Prostate gland (tissue), 2 donors: ENCODE measurements at regions not wholly inside any gene's neighbourhood (a gene's known extent, or its start where the extent isn't known, plus 50 kb on each side); places are given as distances from the start of the nearest gene placed in this dataset.

ENCODE experiments used
- DNase-seq: peaks from one replicate; pipeline ENCODE4 v3.0.0-alpha.2; 2019; ENCODE audit warnings: low spot score
- H3K27ac ChIP-seq, 2 donors: fragments of 200-600 bp; sonication (generic); 2 replicates each; pipeline ENCODE4 v1.5.1; 2017 to 2019
- H3K27me3 ChIP-seq: fragments of 200-600 bp; sonication (generic); replicated peaks from 2 replicates; pipeline ENCODE4 v1.5.1; 2019; ENCODE audit not compliant: insufficient read depth
- H3K36me3 ChIP-seq, 2 donors: fragments of 200-600 bp; sonication (generic); 1 replicate in 1 of 2; 2 replicates in 1 of 2; pipeline versions ENCODE4 v1.5.1 to v1.8.1; 2017 to 2019
- H3K4me1 ChIP-seq: fragments of 200-600 bp; sonication (generic); replicated peaks from 2 replicates; pipeline ENCODE4 v1.5.1; 2019
- H3K4me3 ChIP-seq, 2 donors: fragments of 200-600 bp; sonication (generic); 2 replicates each; pipeline ENCODE4 v1.5.1; 2017 to 2019
- H3K9me3 ChIP-seq: fragments of 200-600 bp; sonication (generic); 2 replicates; pipeline ENCODE4 v1.5.1; 2017
- POLR2A ChIP-seq: fragments of 450-650 bp; IDR thresholded peaks from one replicate; pipeline ENCODE4 v1.6.1; 2016; ENCODE audit warnings: antibody characterized with exemption, mild to moderate bottlenecking
- POLR2AphosphoS5 ChIP-seq: sonication (generic); formaldehyde crosslinking; IDR thresholded peaks from one replicate; pipeline ENCODE4 v1.6.1; 2017; ENCODE audit warnings: antibody characterized with exemption
- WGBS: methylation state at CpG from one replicate; pipeline ENCODE4 v1.1.5; 2018; 5-methylcytosine and 5-hydroxymethylcytosine counted together
- intact Hi-C: fragments of 100-400 bp; cut with DNase I; formaldehyde crosslinking; loops from one replicate; pipeline ENCODE4 v1.14.2; 2022
- TF ChIP-seq, protein P1 (sequence below), 4 experiments: fragments of 200-600 bp in 2 of 4; fragments of 450-650 bp in 2 of 4; sonication (generic) in 2 of 4; IDR thresholded peaks; 1 replicate in 3 of 4; 2 replicates in 1 of 4; pipeline ENCODE4 v1.5.1; 2016 to 2019; ENCODE audit warnings: antibody characterized with exemption in 4 of 4, mild to moderate bottlenecking in 2 of 4, moderate library complexity in 2 of 4

DNA sequence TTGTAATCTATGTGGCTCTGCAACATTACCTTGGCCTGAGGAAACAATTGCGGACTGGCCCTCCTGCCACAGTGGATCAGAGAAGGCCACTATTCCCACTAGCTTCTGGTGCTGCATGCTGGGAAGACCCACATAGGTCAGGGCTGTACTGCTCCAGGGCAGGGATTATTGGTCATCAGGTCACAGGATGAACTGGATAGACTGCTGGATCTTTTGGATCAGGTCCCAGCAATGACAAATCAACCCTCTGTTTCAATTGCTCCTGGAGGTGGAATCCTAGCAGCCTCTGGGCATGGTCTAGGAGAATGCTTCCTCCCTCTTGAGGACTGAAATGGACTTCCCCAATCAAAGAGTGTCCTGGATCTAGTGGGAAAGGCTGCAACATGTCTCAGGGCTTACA, 66.7 kb upstream of the PHF24 start:
- intact Hi-C loops = loop anchor here (10.0 kb wide), 1 partner anchor 593 kb away; no protein-coding TSS in a partner anchor
- 100% methylated on average over 1 of the region's 1 CpG for WGBS
- Histone ChIP-seq H3K36me3 (no peaks in the 10 kb centered on the region), H3K27ac (no peak overlapping the region), H3K4me3 (no peak overlapping the region), H3K9me3 (no peaks in the 10 kb centered on the region), H3K27me3 (no peaks in the 10 kb centered on the region), H3K4me1 (no peaks in the 10 kb centered on the region)
- TF ChIP-seq POLR2AphosphoS5 (no peak), POLR2A (no peak)
- TF ChIP-seq, protein P1, sequence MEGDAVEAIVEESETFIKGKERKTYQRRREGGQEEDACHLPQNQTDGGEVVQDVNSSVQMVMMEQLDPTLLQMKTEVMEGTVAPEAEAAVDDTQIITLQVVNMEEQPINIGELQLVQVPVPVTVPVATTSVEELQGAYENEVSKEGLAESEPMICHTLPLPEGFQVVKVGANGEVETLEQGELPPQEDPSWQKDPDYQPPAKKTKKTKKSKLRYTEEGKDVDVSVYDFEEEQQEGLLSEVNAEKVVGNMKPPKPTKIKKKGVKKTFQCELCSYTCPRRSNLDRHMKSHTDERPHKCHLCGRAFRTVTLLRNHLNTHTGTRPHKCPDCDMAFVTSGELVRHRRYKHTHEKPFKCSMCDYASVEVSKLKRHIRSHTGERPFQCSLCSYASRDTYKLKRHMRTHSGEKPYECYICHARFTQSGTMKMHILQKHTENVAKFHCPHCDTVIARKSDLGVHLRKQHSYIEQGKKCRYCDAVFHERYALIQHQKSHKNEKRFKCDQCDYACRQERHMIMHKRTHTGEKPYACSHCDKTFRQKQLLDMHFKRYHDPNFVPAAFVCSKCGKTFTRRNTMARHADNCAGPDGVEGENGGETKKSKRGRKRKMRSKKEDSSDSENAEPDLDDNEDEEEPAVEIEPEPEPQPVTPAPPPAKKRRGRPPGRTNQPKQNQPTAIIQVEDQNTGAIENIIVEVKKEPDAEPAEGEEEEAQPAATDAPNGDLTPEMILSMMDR (IDR thresholded peaks at IDR 0.05) = no peak
- no peak for DNase-seq

DNA sequence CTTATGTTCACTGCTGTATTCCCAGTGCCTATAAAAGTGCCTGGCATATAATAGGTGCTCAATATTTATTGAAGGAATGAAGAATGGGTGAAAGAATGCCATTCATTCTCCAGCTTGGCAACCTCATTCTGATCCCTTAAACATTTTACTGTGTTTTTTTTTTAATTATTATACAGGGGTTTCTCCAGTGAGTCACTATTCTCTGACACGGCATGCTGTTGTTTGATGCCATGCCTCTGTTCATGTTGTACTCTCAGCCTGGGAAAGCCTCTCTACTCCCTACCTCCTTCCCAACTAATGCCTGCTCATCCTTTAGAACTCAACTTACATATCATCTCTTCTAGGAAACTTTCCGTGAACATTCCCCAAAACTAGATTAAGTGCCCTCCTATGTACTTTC, 70.2 kb upstream of the PHF24 start:
- no peaks in the 10 kb centered on the region for H3K27me3 ChIP-seq
- intact Hi-C loops = no loop called here
- no peaks in the 10 kb centered on the region for H3K4me1 ChIP-seq
- TF ChIP-seq POLR2AphosphoS5 = no peak
- TF ChIP-seq, protein P1 (IDR thresholded peaks at IDR 0.05) = no peak
- TF ChIP-seq POLR2A = no peak
- H3K9me3 ChIP-seq = no peaks in the 10 kb centered on the region
- no peak for DNase-seq
- H3K4me3 ChIP-seq = no peak overlapping the region
- no peak overlapping the region for H3K27ac ChIP-seq
- H3K36me3 ChIP-seq = no peaks in the 10 kb centered on the region
- 15% methylated on average over 2 of the region's 2 CpGs for WGBS

DNA sequence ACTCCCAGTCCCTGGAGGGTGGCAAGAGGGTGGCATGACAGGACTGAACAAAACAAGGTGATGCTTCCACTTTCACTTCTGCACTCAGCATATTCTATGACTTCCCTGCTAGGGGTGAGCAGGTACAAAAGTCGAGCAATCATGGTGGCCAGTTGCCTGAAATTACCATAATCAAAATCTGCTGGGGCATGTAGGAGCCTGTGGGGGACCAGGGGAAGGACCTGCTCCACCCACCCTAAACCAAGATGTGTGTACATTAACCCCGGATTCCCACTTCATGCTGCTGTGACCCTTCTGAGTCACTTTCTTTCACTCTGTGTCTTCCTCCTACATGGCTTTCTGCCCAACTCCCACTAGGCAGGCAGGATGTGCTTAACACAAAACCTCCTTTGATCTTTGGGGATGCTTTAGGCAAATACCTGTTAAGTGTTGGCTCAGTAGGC, 73.3 kb upstream of the PHF24 start:
- H3K4me3 ChIP-seq = no peak overlapping the region
- no peak overlapping the region for H3K27ac ChIP-seq
- 55% methylated on average over 2 of the region's 2 CpGs for WGBS
- H3K27me3 ChIP-seq = no peaks in the 10 kb centered on the region
- no peak for DNase-seq
- intact Hi-C loops = no loop called here
- H3K4me1 ChIP-seq = no peaks in the 10 kb centered on the region
- TF ChIP-seq, protein P1 (IDR thresholded peaks at IDR 0.05) = no peak
- no peak for TF ChIP-seq POLR2A
- TF ChIP-seq POLR2AphosphoS5 = no peak
- no peaks in the 10 kb centered on the region for H3K36me3 ChIP-seq
- H3K9me3 ChIP-seq = no peaks in the 10 kb centered on the region

DNA sequence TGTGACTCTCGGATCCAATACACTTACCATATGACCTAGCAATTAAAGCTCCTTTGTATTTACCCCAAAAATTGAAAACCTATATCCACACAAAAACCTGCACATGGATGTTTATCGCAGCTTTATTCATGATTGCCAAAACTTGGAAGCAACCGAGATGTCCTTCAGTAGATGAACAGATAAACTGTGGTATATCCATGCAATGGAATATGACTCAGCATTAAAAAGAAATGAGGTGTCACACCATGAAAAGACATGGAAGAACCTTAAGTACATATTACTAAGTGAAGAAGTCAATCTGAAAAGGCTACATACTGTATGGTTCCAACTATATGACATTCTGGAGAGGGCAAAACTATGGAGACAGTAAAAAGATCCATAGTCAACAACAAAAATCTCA, 82.0 kb upstream of the PHF24 start:
- intact Hi-C loops = no loop called here
- no peaks in the 10 kb centered on the region for H3K27me3 ChIP-seq
- no peak overlapping the region for H3K4me3 ChIP-seq
- H3K9me3 ChIP-seq = no peaks in the 10 kb centered on the region
- H3K4me1 ChIP-seq = no peaks in the 10 kb centered on the region
- no peak for DNase-seq
- TF ChIP-seq POLR2A = no peak
- TF ChIP-seq, protein P1 (IDR thresholded peaks at IDR 0.05) = no peak
- no peak for TF ChIP-seq POLR2AphosphoS5
- 74% methylated on average over 3 of the region's 3 CpGs for WGBS
- no peak overlapping the region for H3K27ac ChIP-seq
- H3K36me3 ChIP-seq = no peaks in the 10 kb centered on the region

DNA sequence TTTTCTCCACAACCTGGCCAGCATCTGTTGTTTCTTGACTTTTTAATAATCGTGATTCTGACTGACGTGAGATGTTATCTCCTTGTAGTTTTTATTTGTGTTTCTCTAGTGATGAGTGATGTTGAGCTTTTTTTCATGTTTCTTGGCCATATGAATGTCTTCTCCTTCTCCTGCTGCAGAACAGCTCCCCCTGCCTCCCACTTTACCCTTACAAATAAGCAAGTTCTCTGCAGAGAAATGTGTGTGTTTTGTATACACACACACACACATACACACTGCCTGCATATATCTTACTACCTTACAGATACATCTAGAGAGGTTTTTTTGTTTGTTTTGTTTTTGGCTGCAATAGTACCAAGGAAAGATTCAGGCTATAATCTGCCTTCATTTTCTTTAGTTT, 88.7 kb upstream of the PHF24 start:
- Histone ChIP-seq H3K4me3 (no peak overlapping the region), H3K36me3 (no peaks in the 10 kb centered on the region), H3K4me1 (no peaks in the 10 kb centered on the region), H3K27me3 (no peaks in the 10 kb centered on the region), H3K27ac (no peak overlapping the region), H3K9me3 (no peaks in the 10 kb centered on the region)
- WGBS = 30% methylated on average over 2 of the region's 2 CpGs
- intact Hi-C loops = no loop called here
- TF ChIP-seq, protein P1 (IDR thresholded peaks at IDR 0.05) = peak in 2 of 4 experiments; percentile 21 to 31
- TF ChIP-seq POLR2AphosphoS5 = no peak
- DNase-seq = no peak
